Small intestine (tissue), 7 donors: ENCODE measurements at regions not wholly inside any gene's neighbourhood (a gene's known extent, or its start where the extent isn't known, plus 50 kb on each side); places are given as distances from the start of the nearest gene placed in this dataset.

Experiments
- DNase-seq, 2 donors: peaks; one replicate each; pipeline versions ENCODE4 v3.0.0 to v3.0.0-alpha.2; 2013
- FAIRE-seq: peaks from 2 replicates; lab custom pipeline; 2012; peaks lifted over from hg19 to GRCh38; lab: Jason Lieb, UNC
- H3K27ac ChIP-seq, 3 donors: one replicate each; pipeline ENCODE4 v1.5.1; 2013; ENCODE audit warnings: low read length in 2 of 3, mild to moderate bottlenecking in 2 of 3, control low read depth in 1 of 3, inconsistent platforms in 1 of 3, low read depth in 1 of 3, moderate library complexity in 1 of 3
- H3K27me3 ChIP-seq, 3 donors: one replicate each; pipeline ENCODE4 v1.6.1; 2013; ENCODE audit warnings: low read length in 3 of 3, inconsistent platforms in 1 of 3; ENCODE audit not compliant: control insufficient read depth in 3 of 3, insufficient read depth in 3 of 3
- H3K36me3 ChIP-seq, 3 donors: one replicate each; pipeline ENCODE4 v1.6.1; 2013; ENCODE audit warnings: low read length in 3 of 3, inconsistent platforms in 1 of 3, low read depth in 1 of 3, mild to moderate bottlenecking in 1 of 3, moderate library complexity in 1 of 3; ENCODE audit not compliant: control insufficient read depth in 3 of 3, insufficient read depth in 2 of 3
- H3K4me1 ChIP-seq, 3 donors: one replicate each; pipeline ENCODE4 v1.6.1; 2013; ENCODE audit warnings: low read length in 2 of 3, inconsistent platforms in 1 of 3, low read depth in 1 of 3, mild to moderate bottlenecking in 1 of 3, moderate library complexity in 1 of 3; ENCODE audit not compliant: control insufficient read depth in 3 of 3, insufficient read depth in 2 of 3
- H3K4me3 ChIP-seq, 3 donors: one replicate each; pipeline ENCODE4 v1.5.1; 2013; ENCODE audit warnings: low read length in 3 of 3, control low read depth in 1 of 3, inconsistent platforms in 1 of 3, low read depth in 1 of 3, mild to moderate bottlenecking in 1 of 3, moderate library complexity in 1 of 3
- H3K9me3 ChIP-seq, 2 donors: one replicate each; pipeline ENCODE4 v1.6.1; 2013; ENCODE audit warnings: low read depth in 1 of 2, low read length in 1 of 2; ENCODE audit not compliant: control insufficient read depth in 2 of 2, insufficient read depth in 1 of 2
- WGBS, 3 donors: extraction: QIAGEN DNeasy Blood & Tissue Kit; methylation state at CpG; one replicate each; pipeline ENCODE4 v1.1.7; 2013; 5-methylcytosine and 5-hydroxymethylcytosine counted together
- donor health status: healthy with polysubstance abuse.
- donor health status: control.
- donor health status: control.
- donor health status: Bipolar disorder and iron deficiency.
- donor health status: healthy.

DNA sequence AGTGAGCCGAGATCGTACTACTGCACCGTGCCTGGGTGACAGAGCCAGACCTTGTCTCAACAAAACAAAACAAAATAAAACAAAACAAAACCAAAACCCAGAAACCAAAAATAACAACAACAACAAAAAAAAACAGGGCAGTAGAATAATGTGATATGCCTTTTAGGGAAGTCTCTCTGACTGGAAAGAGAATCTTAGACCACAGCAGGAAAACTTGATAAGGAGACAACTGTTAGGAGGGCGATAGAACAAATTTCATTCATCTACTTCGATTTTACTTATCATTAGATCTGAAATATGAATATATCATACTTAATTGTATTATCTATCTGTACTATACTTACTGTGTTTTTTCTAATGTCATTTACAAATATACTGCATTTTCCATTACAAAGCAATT, 109.0 kb upstream of the CNTNAP5 start:
- Histone ChIP-seq H3K4me3 (no peak overlapping the region), H3K27ac (no peak overlapping the region), H3K4me1 (no peaks in the 10 kb centered on the region), H3K36me3 (no peaks in the 10 kb centered on the region), H3K27me3 (no peaks in the 10 kb centered on the region), H3K9me3 (peaks cover 0 to 2% of the 10 kb centered on the region in 2 donors)
- DNase-seq, result no peak
- WGBS, 3 donors, result 72 to 79% (median 75%) methylated on average over 5 of the region's 5 CpGs
- FAIRE-seq, result no peak

GRCh38 chr2:123916531-123916930, 108.6 kb upstream of the CNTNAP5 start:
- DNase-seq (no peak), FAIRE-seq (no peak)
- Histone ChIP-seq H3K27ac (no peak overlapping the region), H3K9me3 (peaks cover 0 to 2% of the 10 kb centered on the region in 2 donors), H3K36me3 (no peaks in the 10 kb centered on the region), H3K4me1 (no peaks in the 10 kb centered on the region), H3K4me3 (no peak overlapping the region), H3K27me3 (no peaks in the 10 kb centered on the region)
- WGBS, 3 donors, result 36 to 67% (median 63%) methylated on average over 1 of the region's 1 CpG

- FAIRE-seq (no peak), DNase-seq (no peak)
- no peaks in the 10 kb centered on the region for H3K4me1 ChIP-seq
- no peak overlapping the region for H3K4me3 ChIP-seq
- H3K27ac ChIP-seq, result no peak overlapping the region
- peaks cover 0 to 2% of the 10 kb centered on the region in 2 donors for H3K9me3 ChIP-seq
- 52 to 74% (median 54%) methylated on average over 2 of the region's 2 CpGs for WGBS, 3 donors
- no peaks in the 10 kb centered on the region for H3K36me3 ChIP-seq
- no peaks in the 10 kb centered on the region for H3K27me3 ChIP-seq
Measured at GRCh38 chr2:123917241-123917640, 107.8 kb upstream of the CNTNAP5 start.

GRCh38 chr2:123928358-123928757, 96.7 kb upstream of the CNTNAP5 start:
- no peaks in the 10 kb centered on the region for H3K27me3 ChIP-seq
- H3K4me1 ChIP-seq, result no peaks in the 10 kb centered on the region
- H3K4me3 ChIP-seq, result no peak overlapping the region
- H3K36me3 ChIP-seq, result no peaks in the 10 kb centered on the region
- 40 to 49% (median 43%) methylated on average over 2 of the region's 2 CpGs for WGBS, 3 donors
- no peak overlapping the region for H3K27ac ChIP-seq
- H3K9me3 ChIP-seq, result no peaks in the 10 kb centered on the region
- FAIRE-seq (no peak), DNase-seq (no peak)

DNA sequence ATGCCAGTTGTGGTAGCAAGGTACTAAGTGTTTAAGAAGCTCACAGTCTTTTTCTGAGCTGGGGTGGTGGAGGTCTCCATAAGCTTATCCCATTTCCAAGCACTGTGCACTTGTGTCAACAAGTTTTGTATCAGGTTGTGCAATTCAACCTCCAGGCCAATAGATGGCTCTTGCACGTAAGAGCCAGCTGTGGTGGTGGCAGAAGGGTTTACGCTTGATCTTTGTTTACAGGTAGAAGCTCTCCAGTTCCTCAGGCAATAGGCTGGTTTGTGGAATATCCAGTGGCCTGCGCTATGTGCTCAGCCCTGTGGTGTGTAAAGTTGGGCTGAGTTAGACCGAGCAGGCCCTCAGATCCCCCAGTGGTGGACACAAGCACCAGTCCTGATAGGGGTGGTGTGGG, 89.7 kb upstream of the CNTNAP5 start:
- FAIRE-seq (no peak), DNase-seq (no peak)
- Histone ChIP-seq H3K36me3 (no peaks in the 10 kb centered on the region), H3K27me3 (no peaks in the 10 kb centered on the region), H3K9me3 (peaks cover 0 to 6% of the 10 kb centered on the region in 2 donors), H3K27ac (no peak overlapping the region), H3K4me1 (no peaks in the 10 kb centered on the region), H3K4me3 (no peak overlapping the region)
- WGBS, 3 donors, result 84 to 97% (median 93%) methylated on average over 4 of the region's 4 CpGs

GRCh38 chr2:123953846-123954245, 71.2 kb upstream of the CNTNAP5 start:
- Histone ChIP-seq H3K27ac (no peak overlapping the region), H3K36me3 (no peaks in the 10 kb centered on the region), H3K4me3 (no peak overlapping the region), H3K4me1 (no peaks in the 10 kb centered on the region), H3K9me3 (peaks cover 0 to 3% of the 10 kb centered on the region in 2 donors), H3K27me3 (no peaks in the 10 kb centered on the region)
- WGBS, 3 donors, result 82 to 87% (median 86%) methylated on average over 2 of the region's 2 CpGs
- DNase-seq, result no peak
- no peak for FAIRE-seq

DNA sequence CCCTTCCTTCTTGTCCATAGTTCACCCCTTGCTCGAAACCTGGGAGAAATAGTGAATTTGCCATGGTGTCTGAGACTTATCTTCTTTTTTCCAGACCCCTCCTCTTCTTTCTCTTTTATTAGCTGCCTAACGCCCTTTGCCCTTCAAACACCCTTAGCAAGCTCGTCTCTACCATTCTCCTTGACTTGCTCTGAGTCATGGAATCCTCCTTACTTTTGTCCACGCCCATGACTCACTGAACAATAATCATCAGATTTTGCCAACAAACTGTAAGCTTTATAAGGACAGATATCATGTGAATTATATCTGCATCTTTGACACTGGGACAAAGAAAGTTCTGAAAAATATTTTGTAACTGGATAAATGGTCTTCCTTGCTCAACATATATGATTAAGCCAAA, 67.1 kb upstream of the CNTNAP5 start:
- Histone ChIP-seq H3K4me1 (no peaks in the 10 kb centered on the region), H3K9me3 (peaks cover 0 to 3% of the 10 kb centered on the region in 2 donors), H3K27ac (no peak overlapping the region), H3K4me3 (no peak overlapping the region), H3K36me3 (no peaks in the 10 kb centered on the region), H3K27me3 (no peaks in the 10 kb centered on the region)
- DNase-seq (no peak), FAIRE-seq (no peak)
- 35 to 66% (median 36%) methylated on average over 4 of the region's 4 CpGs for WGBS, 3 donors

- no peaks in the 10 kb centered on the region for H3K4me1 ChIP-seq
- no peak overlapping the region for H3K4me3 ChIP-seq
- H3K9me3 ChIP-seq, result peaks cover 0 to 2% of the 10 kb centered on the region in 2 donors
- H3K27me3 ChIP-seq, result no peaks in the 10 kb centered on the region
- no peak overlapping the region for H3K27ac ChIP-seq
- no peak for DNase-seq
- FAIRE-seq, result no peak
- no peaks in the 10 kb centered on the region for H3K36me3 ChIP-seq
Measured at GRCh38 chr2:123961576-123961975, 63.5 kb upstream of the CNTNAP5 start.

DNA sequence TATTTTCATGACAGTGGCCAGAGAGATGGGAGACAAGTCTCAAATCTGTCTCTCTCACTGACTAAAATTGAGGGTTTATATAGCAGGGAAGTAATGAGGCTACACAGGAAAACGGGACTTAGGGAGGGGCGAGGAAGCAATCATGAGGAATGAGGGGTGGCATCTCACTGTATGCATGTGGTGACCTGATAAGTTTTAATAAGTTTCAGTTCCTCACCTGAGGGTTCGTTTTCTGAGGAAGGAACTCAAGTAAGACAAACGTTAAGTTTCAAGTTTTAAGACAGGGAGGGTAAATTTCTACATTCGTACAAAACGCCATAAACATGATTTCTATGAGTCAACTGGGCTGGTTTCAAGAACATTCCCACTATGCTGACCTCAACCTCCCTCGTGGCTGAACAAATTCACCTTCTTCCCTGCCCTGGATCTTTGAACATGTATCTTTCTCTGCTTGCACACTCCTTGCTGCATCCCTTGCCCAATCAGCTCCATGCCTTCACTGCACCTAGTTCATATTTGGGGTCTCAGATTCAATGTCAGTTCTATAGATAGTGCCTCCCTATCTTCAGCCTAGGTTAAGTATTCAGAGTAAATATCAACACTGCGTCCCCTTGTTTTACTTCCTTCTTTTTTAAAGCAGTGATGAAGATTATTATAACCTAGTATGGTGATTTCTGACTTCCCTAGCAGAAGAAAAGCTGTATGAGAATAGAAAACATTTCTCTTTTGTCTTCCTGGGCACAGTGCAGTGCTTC, 53.3 kb upstream of the CNTNAP5 start:
- 58 to 68% (median 61%) methylated on average over 8 of the region's 8 CpGs for WGBS, 3 donors
- DNase-seq (no peak), FAIRE-seq (no peak)
- H3K27ac ChIP-seq, result no peak overlapping the region
- no peaks in the 10 kb centered on the region for H3K9me3 ChIP-seq
- no peaks in the 10 kb centered on the region for H3K27me3 ChIP-seq
- H3K4me3 ChIP-seq, result no peak overlapping the region
- H3K4me1 ChIP-seq, result no peaks in the 10 kb centered on the region
- H3K36me3 ChIP-seq, result no peaks in the 10 kb centered on the region
